GM12878 (cell line): ENCODE measurements at regions not wholly inside any gene's neighbourhood (a gene's known extent, or its start where the extent isn't known, plus 50 kb on each side); places are given as distances from the start of the nearest gene placed in this dataset.

Source experiments
- ATAC-seq: fragments of 200-7000 bp; cut with Tn5 transposase; 3 replicates; pipeline ENCODE4 v1.9.1; 2020; ENCODE audit warnings: mild to moderate bottlenecking, moderate library complexity
- BruUV-seq: library from RNA; stranded (reverse); fragments of 400-500 nt; replicated peaks from 2 replicates; lab custom pipeline; 2021; lab: Mats Ljungman, UMichigan
- CTCF ChIA-PET: fragments of 300-600 bp; sonication (Branson Sonifier 250); formaldehyde crosslinking; extraction: SDS; loops from one replicate; lab custom pipeline; 2021; ENCODE audit warnings: inconsistent platforms; lab: Yijun Ruan, JAX
- POLR2A ChIA-PET: fragments of 350-600 bp; formaldehyde crosslinking; extraction: SDS; loops from one replicate; lab custom pipeline; 2021; ENCODE audit warnings: inconsistent platforms; lab: Charles Lee
- RAD21 ChIA-PET: fragments of 300-600 bp; sonication (Branson Sonifier 250); formaldehyde crosslinking; loops from one replicate; lab custom pipeline; 2023; ENCODE audit warnings: antibody characterized with exemption; ENCODE audit not compliant: unreplicated experiment; lab: Charles Lee
- SMC1A ChIA-PET: fragments of 300-600 bp; sonication (Branson Sonifier 250); formaldehyde crosslinking; loops from one replicate; lab custom pipeline; 2023; ENCODE audit not compliant: unreplicated experiment, uncharacterized antibody; lab: Charles Lee
- DNase-seq: peaks from one replicate; pipeline ENCODE4 v3.0.0-alpha.2; 2011; ENCODE audit warnings: low read depth, low spot score
- FAIRE-seq: peaks from 3 replicates; lab custom pipeline; 2011; peaks lifted over from hg19 to GRCh38; lab: Jason Lieb, UNC
- H2AFZ ChIP-seq: 2 replicates; pipeline ENCODE4 v1.6.0; 2011; ENCODE audit warnings: low read depth, low read length, control low read depth; ENCODE audit not compliant: control insufficient read depth
- H3K27ac ChIP-seq: 2 replicates; pipeline ENCODE4 v1.5.1; 2011; ENCODE audit warnings: control low read depth; ENCODE audit not compliant: control insufficient read depth, insufficient read depth
- H3K27me3 ChIP-seq, 2 experiments: replicated peaks in 1 of 2; 2 replicates each; pipeline versions ENCODE4 v1.6.0 to v1.6.1; 2011; ENCODE audit warnings: low read length in 1 of 2; ENCODE audit not compliant: control insufficient read depth in 2 of 2, insufficient read depth in 2 of 2
- H3K36me3 ChIP-seq, 2 experiments: 2 replicates each; pipeline ENCODE4 v1.5.1; 2011; ENCODE audit warnings: low read length in 1 of 2; ENCODE audit not compliant: control insufficient read depth in 2 of 2, insufficient read depth in 2 of 2
- H3K4me1 ChIP-seq: 2 replicates; pipeline ENCODE4 v1.6.1; 2011; ENCODE audit warnings: mild to moderate bottlenecking, low read length, moderate library complexity, mixed read lengths; ENCODE audit not compliant: control insufficient read depth, insufficient read depth
- H3K4me2 ChIP-seq: 2 replicates; pipeline ENCODE4 v1.6.0; 2011; ENCODE audit warnings: control low read depth; ENCODE audit not compliant: control insufficient read depth, insufficient read depth
- H3K4me3 ChIP-seq: fragments of 200-600 bp; sonication (generic); 2 replicates; pipeline ENCODE4 v1.5.1; 2016
- H3K79me2 ChIP-seq: 2 replicates; pipeline ENCODE4 v1.6.0; 2011; ENCODE audit warnings: low read length; ENCODE audit not compliant: control insufficient read depth, insufficient read depth
- H3K9ac ChIP-seq: 2 replicates; pipeline ENCODE4 v1.8.0; 2011; ENCODE audit warnings: low read length, control low read depth, mixed read lengths; ENCODE audit not compliant: control insufficient read depth, insufficient read depth
- H3K9me3 ChIP-seq: replicated peaks from 3 replicates; pipeline ENCODE4 v1.5.1; 2011; ENCODE audit warnings: mild to moderate bottlenecking, low read length; ENCODE audit not compliant: control insufficient read depth, insufficient read depth
- H4K20me1 ChIP-seq: 2 replicates; pipeline ENCODE4 v1.6.0; 2011; ENCODE audit not compliant: control insufficient read depth, insufficient read depth
- BHLHE40 ChIP-seq, 2 experiments: fragments of 450-650 bp in 1 of 2; IDR thresholded peaks; 2 replicates each; pipeline ENCODE4 v1.6.1; 2011 to 2017; ENCODE audit warnings: low read depth in 2 of 2, borderline replicate concordance in 1 of 2, improper control_type of control experiment in 1 of 2, low read length in 1 of 2, mild to moderate bottlenecking in 1 of 2
- ESRRA ChIP-seq: IDR thresholded peaks from 2 replicates; pipeline ENCODE4 v1.6.1; 2012; ENCODE audit warnings: mild to moderate bottlenecking, low read length, improper control_type of control experiment
- MEF2B ChIP-seq: fragments of 450-650 bp; IDR thresholded peaks from 2 replicates; pipeline ENCODE4 v1.6.1; 2018; ENCODE audit warnings: mild to moderate bottlenecking, moderate library complexity; ENCODE audit not compliant: partially characterized antibody, poor library complexity, severe bottlenecking
- MXI1 ChIP-seq: fragments of 150-350 bp; IDR thresholded peaks from 2 replicates; pipeline ENCODE4 v1.6.1; 2011; ENCODE audit warnings: low read depth, mild to moderate bottlenecking, inconsistent platforms, low read length, improper control_type of control experiment
- NFYA ChIP-seq: IDR thresholded peaks from 2 replicates; pipeline ENCODE4 v1.6.1; 2011; ENCODE audit warnings: low read depth, mild to moderate bottlenecking, low read length, improper control_type of control experiment, borderline replicate concordance
- NR2C2 ChIP-seq: IDR thresholded peaks from 2 replicates; pipeline ENCODE4 v1.6.1; 2011; ENCODE audit warnings: borderline replicate concordance, low read depth; ENCODE audit not compliant: control insufficient read depth, insufficient read length
- RBBP5 ChIP-seq: fragments of 200-600 bp; sonication (generic); conservative IDR thresholded peaks from 2 replicates; pipeline ENCODE4 v1.6.1; 2016
- RUNX3 ChIP-seq: IDR thresholded peaks from 2 replicates; pipeline ENCODE4 v1.6.1; 2012; ENCODE audit warnings: low read length, inconsistent platforms
- ZNF24 ChIP-seq: fragments of 450-650 bp; IDR thresholded peaks from 2 replicates; pipeline ENCODE4 v1.6.1; 2017; ENCODE audit warnings: antibody characterized with exemption, mild to moderate bottlenecking
- WGBS: methylation state at CpG from one replicate; pipeline ENCODE4 v1.1.6; 2016; ENCODE audit warnings: low lambda C conversion rate; ENCODE audit not compliant: insufficient replicate concordance, insufficient coverage; ENCODE audit errors: missing lambda C conversion rate; 5-methylcytosine and 5-hydroxymethylcytosine counted together
- in situ Hi-C: fragments of 300-500 bp; cut with MboI; formaldehyde crosslinking; loops from 9 replicates; pipeline ENCODE4 v1.14.3; 2018; ENCODE audit warnings: mixed read lengths
- intact Hi-C: fragments of 100-400 bp; cut with micrococcal nuclease; formaldehyde crosslinking; loops from one replicate; pipeline ENCODE4 v1.14.2; 2022; ENCODE audit not compliant: unreplicated experiment
- TF ChIP-seq, protein P1 (sequence below): IDR thresholded peaks from 2 replicates; pipeline ENCODE4 v1.6.1; 2012; ENCODE audit warnings: low read depth, low read length, improper control_type of control experiment
- TF ChIP-seq, protein P2 (sequence below): fragments of 450-650 bp; IDR thresholded peaks from 2 replicates; pipeline ENCODE4 v1.6.1; 2014; ENCODE audit warnings: mild to moderate bottlenecking
- TF ChIP-seq, protein P3 (sequence below): IDR thresholded peaks from 2 replicates; pipeline ENCODE4 v1.6.1; 2012; ENCODE audit warnings: low read length, inconsistent platforms

DNA sequence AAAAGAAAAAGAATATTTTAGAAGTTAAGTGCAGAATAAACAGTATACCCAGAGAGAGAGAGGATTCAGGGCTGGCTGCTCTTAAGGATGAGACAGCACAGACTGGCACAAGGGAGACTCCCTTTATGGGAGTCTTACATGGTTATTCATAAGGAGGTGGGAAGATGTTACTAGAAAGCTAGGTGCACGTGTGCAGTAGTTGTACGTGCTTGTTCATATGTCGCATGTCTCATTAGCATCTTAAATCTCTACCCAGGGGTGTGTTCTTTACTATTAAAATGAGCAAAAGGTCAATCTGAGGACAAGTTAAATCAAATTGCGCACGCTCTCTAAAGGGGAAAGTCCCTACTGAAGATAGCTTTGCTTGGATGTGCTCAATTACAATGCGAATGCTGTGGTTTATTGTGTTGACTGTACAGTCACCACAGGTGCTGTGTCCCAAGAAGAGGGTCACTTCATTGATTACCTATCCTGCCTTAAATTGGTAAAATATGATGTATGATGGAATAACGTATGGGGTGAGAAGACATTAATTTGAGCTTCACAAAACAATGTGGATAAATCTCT lies 368.0 kb upstream of the SPHKAP start:
- no peaks in the 10 kb centered on the region for H3K27me3 ChIP-seq
- in situ Hi-C loops (no loop called here), intact Hi-C loops (no loop called here)
- H3K4me3 ChIP-seq = no peak overlapping the region
- RAD21 ChIA-PET = interaction anchor here (1.2 kb wide), 1 partner anchor 64 kb away, joined by 3 read pairs; no protein-coding TSS in a partner anchor
- POLR2A ChIA-PET = interaction anchor here (0.6 kb wide), 1 partner anchor 48 kb away, joined by 3 read pairs; no protein-coding TSS in a partner anchor
- DNase-seq (no peak), FAIRE-seq (no peak), ATAC-seq (peak; percentile 65)
- SMC1A ChIA-PET = interaction anchor here (0.8 kb wide), 1 partner anchor 10 kb away, joined by 3 read pairs; no protein-coding TSS in a partner anchor
- CTCF ChIA-PET = no interaction called here
- 46% methylated on average over 7 of the region's 7 CpGs for WGBS
- BruUV-seq = no TSS peak
- H3K9ac ChIP-seq = no peak overlapping the region
- no peak overlapping the region for H3K27ac ChIP-seq
- TF ChIP-seq NR2C2 = no peak
- peak in 1 of 2 experiments; percentile 31; a peak in 1 of 4 replicates for TF ChIP-seq BHLHE40 (IDR thresholded peaks at IDR 0.05; ENCODE audit: borderline replicate concordance in 1 of 2, low read depth in 2 of 2, low read length in 1 of 2)
- TF ChIP-seq, protein P1, sequence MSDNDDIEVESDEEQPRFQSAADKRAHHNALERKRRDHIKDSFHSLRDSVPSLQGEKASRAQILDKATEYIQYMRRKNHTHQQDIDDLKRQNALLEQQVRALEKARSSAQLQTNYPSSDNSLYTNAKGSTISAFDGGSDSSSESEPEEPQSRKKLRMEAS = no peak
- 0 out of 2 replicates have a peak, but pooled peaks have one; percentile 18 for TF ChIP-seq RUNX3
- no peak for TF ChIP-seq MXI1
- TF ChIP-seq ZNF24 = no peak
- no peak for TF ChIP-seq MEF2B
- no peak for TF ChIP-seq RBBP5
- TF ChIP-seq, protein P2, sequence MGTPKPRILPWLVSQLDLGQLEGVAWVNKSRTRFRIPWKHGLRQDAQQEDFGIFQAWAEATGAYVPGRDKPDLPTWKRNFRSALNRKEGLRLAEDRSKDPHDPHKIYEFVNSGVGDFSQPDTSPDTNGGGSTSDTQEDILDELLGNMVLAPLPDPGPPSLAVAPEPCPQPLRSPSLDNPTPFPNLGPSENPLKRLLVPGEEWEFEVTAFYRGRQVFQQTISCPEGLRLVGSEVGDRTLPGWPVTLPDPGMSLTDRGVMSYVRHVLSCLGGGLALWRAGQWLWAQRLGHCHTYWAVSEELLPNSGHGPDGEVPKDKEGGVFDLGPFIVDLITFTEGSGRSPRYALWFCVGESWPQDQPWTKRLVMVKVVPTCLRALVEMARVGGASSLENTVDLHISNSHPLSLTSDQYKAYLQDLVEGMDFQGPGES = no peak
- no peak for TF ChIP-seq ESRRA
- no peak for TF ChIP-seq NFYA
- TF ChIP-seq, protein P3, sequence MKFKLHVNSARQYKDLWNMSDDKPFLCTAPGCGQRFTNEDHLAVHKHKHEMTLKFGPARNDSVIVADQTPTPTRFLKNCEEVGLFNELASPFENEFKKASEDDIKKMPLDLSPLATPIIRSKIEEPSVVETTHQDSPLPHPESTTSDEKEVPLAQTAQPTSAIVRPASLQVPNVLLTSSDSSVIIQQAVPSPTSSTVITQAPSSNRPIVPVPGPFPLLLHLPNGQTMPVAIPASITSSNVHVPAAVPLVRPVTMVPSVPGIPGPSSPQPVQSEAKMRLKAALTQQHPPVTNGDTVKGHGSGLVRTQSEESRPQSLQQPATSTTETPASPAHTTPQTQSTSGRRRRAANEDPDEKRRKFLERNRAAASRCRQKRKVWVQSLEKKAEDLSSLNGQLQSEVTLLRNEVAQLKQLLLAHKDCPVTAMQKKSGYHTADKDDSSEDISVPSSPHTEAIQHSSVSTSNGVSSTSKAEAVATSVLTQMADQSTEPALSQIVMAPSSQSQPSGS = no peak
- H2AFZ ChIP-seq = no peak overlapping the region
- H3K4me2 ChIP-seq = no peak overlapping the region
- no peaks in the 10 kb centered on the region for H3K36me3 ChIP-seq
- H3K79me2 ChIP-seq = no peaks in the 10 kb centered on the region
- H3K9me3 ChIP-seq = no peaks in the 10 kb centered on the region; the same call in 2 of the 3 replicates
- H4K20me1 ChIP-seq = no peaks in the 10 kb centered on the region
- no peaks in the 10 kb centered on the region for H3K4me1 ChIP-seq
